Omental fat pad (tissue), 3 donors: ENCODE measurements at regions not wholly inside any gene's neighbourhood (a gene's known extent, or its start where the extent isn't known, plus 50 kb on each side); places are given as distances from the start of the nearest gene placed in this dataset.

ENCODE experiments used
- ATAC-seq: fragments of 150-250 bp; one replicate; pipeline ENCODE4 v1.9.1; 2016; ENCODE audit warnings: mild to moderate bottlenecking, moderate library complexity; ENCODE audit not compliant: low FRiP score
- DNase-seq: peaks from one replicate; pipeline ENCODE4 v3.0.0-alpha.2; 2019; ENCODE audit warnings: low spot score
- TF ChIP-seq, protein P1 (sequence below), 3 donors: fragments of 450-650 bp; IDR thresholded peaks; one replicate each; pipeline ENCODE4 v1.5.1; 2016 to 2017; ENCODE audit warnings: antibody characterized with exemption in 3 of 3, mild to moderate bottlenecking in 3 of 3, moderate library complexity in 2 of 3

DNA sequence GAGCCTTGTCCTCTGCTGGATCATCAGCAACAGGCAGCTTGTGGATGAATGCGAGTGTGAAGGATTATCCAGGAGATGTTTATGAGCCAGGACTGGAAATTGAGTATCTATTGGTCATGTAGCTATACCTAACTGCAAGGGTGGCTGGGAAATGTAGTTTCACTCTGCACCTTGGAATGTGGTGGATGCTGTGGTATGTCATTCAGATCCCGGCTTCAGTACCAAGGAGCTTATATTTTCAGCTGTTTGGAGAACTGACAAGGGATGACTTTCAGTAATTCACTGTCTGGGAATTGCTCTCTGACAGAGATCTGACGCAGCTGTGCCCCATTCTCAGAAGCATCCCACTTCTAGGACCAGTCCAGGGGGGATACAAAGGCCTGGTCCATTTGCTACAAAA lies 792.3 kb upstream of the NOVA1 start:
- DNase-seq = no peak
- TF ChIP-seq, protein P1, sequence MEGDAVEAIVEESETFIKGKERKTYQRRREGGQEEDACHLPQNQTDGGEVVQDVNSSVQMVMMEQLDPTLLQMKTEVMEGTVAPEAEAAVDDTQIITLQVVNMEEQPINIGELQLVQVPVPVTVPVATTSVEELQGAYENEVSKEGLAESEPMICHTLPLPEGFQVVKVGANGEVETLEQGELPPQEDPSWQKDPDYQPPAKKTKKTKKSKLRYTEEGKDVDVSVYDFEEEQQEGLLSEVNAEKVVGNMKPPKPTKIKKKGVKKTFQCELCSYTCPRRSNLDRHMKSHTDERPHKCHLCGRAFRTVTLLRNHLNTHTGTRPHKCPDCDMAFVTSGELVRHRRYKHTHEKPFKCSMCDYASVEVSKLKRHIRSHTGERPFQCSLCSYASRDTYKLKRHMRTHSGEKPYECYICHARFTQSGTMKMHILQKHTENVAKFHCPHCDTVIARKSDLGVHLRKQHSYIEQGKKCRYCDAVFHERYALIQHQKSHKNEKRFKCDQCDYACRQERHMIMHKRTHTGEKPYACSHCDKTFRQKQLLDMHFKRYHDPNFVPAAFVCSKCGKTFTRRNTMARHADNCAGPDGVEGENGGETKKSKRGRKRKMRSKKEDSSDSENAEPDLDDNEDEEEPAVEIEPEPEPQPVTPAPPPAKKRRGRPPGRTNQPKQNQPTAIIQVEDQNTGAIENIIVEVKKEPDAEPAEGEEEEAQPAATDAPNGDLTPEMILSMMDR (IDR thresholded peaks at IDR 0.05) = no peak
- ATAC-seq = no peak

DNA sequence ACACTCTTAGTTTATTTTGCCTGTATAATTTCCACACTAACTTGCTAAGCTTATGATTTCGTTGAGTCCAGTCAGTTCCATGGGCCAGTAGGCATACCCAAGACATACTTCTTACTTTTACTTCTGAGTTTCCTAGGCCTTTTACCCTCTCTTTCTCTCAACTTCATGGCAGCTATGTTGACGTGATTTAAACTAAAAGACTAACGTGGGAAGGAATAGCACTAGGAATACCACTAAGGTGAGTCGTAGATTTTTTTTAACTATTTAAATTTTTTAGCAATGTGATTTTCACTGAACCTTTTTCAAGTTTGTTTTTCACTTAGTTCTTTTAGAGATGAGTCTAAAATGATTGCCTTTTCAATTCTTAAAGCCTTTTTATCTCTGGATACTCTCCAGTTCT lies 793.5 kb upstream of the NOVA1 start:
- ATAC-seq (no peak), DNase-seq (no peak)
- TF ChIP-seq, protein P1 (IDR thresholded peaks at IDR 0.05) = no peak

GRCh38 chr14:27392153-27392552 lies 794.3 kb upstream of the NOVA1 start:
- ATAC-seq (no peak), DNase-seq (no peak)
- TF ChIP-seq, protein P1 (IDR thresholded peaks at IDR 0.05) = no peak

DNA sequence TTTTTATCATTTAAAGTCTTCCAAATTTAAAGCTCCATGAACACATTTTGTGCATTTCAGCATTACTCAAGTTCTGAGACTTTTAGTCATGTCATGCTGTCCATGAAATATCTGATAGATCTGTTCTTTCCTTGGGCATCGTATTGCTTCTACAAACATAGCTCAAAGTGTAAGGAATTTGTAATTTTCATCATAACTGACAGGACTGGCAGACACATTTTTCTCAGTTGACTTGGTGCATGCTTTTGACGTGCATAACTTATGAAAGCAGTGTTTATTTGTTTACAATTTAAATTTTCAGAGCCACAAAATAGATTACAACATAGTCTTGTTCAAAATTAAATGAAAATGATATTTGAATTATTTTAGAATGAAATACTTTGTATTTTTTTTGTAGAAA lies 812.1 kb upstream of the NOVA1 start:
- ATAC-seq (no peak), DNase-seq (no peak)
- TF ChIP-seq, protein P1 (IDR thresholded peaks at IDR 0.05) = no peak

DNA sequence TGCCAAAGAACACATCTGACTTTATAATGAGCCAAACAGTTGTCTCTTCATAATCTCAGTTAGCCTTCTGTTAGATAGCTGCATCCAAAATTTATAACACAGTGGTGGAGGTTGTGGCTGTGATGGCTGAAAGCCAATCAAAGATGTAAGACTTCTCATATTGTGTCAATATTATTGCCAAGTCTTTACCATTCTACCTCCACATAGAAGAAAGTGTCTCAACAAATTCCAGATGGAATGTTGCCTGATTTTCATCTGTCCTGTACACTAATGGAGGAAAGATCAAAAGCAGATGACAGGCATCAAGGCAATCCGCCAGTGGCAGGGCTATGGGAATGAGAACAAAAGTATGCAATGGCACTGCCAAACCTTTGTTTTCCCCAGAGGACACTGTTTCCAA lies 813.1 kb upstream of the NOVA1 start:
- TF ChIP-seq, protein P1 (IDR thresholded peaks at IDR 0.05) = no peak
- no peak for ATAC-seq
- DNase-seq = no peak

DNA sequence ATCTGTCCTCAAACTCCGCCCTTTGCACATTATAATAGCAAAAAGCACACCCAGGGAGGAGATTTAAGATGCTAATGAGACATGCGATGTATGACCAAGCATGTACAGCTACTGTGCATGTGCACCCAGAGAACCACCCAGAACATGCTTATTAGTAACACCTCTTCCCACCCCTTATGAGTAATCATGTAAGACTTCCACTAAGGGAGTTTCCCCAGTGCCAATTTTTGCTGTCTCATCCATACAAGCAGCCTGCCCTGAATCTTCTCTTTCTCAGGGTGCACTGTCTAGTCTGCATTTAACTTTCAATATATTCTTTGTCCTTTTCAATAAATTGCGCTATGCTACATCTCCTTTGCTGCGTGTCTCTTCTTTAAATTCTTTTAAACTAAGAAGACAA lies 830.0 kb upstream of the NOVA1 start:
- DNase-seq = no peak
- TF ChIP-seq, protein P1 (IDR thresholded peaks at IDR 0.05) = no peak
- peak; percentile 83 for ATAC-seq

- TF ChIP-seq, protein P1 (IDR thresholded peaks at IDR 0.05) = no peak
These were observed 838.3 kb upstream of the NOVA1 start for GRCh38 chr14:27435923-27436670.

More at GRCh38 chr14:27435923-27436670, 838.3 kb upstream of the NOVA1 start:
- DNase-seq (no peak), ATAC-seq (no peak)
